Glomerular visceral epithelial cell (primary cell): ENCODE measurements at regions not wholly inside any gene's neighbourhood (a gene's known extent, or its start where the extent isn't known, plus 50 kb on each side); places are given as distances from the start of the nearest gene placed in this dataset.

Source experiments
- DNase-seq: peaks from one replicate; pipeline ENCODE4 v3.0.0-alpha.2; 2016; ENCODE audit errors: extremely low spot score

- DNase-seq = no peak
Observed at GRCh38 chr4:56286763-56287162, 100.5 kb downstream of the AASDH start.

- DNase-seq = no peak
Observed at GRCh38 chr4:56283375-56283774, 103.9 kb downstream of the AASDH start.

- DNase-seq = no peak
Observed at GRCh38 chr4:56282004-56282403, 105.3 kb downstream of the AASDH start.

DNA sequence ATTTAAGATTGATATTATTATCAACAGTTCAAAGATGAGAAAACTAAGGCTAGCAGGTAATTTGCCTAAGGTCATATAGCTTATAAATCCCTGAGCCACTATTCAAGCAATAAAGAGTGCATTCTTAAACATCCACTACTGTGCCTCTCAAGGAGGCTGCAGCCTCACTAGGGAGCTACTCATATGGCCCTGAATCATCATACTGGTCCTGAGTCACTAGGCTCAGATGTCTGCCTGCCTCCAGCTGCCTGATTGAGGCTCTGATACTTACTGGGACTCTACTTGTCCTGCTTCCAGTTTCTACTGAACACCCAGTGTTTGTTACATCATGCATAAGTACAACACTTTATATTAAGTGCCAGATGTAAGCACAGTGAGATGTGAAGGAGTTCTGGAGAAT is 110.7 kb downstream of the AASDH start:
- DNase-seq = no peak

DNA sequence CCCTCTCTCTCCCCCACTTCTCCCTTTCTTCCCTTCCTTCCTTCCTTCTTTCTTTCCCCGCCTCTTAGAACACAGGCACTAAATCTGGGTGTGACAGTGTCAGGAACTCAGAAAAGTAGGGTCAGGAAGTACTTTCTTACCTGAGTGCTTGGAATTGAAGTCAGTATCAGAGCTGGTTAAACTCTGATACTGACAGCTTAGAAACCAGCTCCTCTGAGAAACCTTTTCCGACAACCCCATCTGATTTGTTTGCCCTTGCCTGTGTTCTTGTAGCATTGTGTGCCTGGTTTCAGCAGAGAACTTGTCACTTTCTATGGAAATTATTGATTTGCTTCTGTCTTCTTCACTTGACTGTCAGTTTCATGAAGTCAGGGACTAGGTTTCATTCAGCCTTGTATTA is 113.9 kb downstream of the AASDH start:
- DNase-seq = no peak

DNA sequence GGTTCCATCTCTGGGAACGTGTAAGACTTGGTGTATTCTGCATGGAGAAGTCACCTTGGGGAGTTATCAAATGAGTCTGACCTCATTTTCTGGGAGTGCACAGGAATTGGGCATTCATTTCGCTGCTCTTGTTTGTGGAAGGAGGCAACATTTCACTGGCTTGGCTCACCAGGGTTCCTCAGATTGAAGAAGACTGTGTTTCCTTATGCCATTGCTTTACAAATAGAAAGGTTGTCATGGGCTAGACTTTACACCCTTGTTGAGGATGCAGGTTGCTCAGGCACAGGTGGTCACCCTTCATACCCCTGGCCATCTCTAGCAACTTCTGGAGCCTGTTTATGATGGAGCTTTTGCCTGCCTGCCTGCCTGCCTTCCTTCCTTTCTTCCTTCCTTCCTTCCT is 114.4 kb downstream of the AASDH start:
- no peak for DNase-seq

DNA sequence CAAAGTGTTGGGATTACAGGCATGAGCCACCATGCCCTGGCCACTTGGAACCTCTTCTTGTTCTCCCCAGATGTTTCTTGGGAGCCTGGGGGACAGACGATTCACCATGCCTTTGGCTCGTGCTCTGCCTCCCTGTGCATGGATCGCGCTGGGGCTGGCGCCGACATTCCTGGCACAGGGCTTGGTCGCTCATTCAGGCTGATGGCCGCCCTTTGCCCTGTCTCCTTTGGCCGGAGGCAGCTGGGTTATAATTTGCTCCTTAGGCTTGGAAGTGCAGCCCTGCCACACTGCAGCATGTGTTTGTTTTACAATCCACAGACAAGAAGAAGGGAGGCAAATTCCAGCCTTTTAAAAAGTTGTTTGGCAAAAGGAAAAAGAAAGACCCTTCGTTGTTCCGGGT is 115.3 kb downstream of the AASDH start:
- DNase-seq = no peak

- DNase-seq = no peak
Observed at GRCh38 chr4:56271131-56271530, 116.2 kb downstream of the AASDH start.

DNA sequence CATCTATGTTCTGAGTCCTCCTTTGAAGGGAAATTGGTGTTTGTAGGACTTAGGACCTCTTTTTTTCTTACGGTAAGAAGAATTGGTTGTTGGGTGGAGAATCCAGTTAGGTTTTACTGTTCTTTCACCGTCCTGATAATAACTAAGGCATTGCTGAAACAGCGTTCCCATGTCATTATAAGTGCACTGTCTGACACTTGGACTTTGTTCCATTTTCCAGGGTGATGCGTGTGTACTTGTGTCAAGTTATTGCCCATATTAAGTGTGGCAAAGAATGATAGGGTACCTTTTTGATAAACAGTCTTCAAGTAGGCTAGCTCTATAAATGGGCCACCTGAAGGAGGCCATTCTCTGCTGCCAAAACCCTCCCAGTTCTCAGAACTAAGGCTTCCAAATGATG is 119.7 kb downstream of the AASDH start:
- no peak for DNase-seq

- no peak for DNase-seq
Observed at GRCh38 chr4:56264873-56265272, 122.4 kb downstream of the AASDH start.

- no peak for DNase-seq
Observed at GRCh38 chr4:56261027-56261426, 126.3 kb downstream of the AASDH start.

- DNase-seq = no peak
Observed at GRCh38 chr4:56260320-56260719, 127.0 kb downstream of the AASDH start.

- DNase-seq = no peak
Observed at GRCh38 chr4:56259655-56260054, 127.6 kb downstream of the AASDH start.

GRCh38 chr4:56255820-56256219 is 131.5 kb downstream of the AASDH start:
- no peak for DNase-seq

GRCh38 chr4:56253666-56254305 is 133.5 kb downstream of the AASDH start:
- no peak for DNase-seq

- no peak for DNase-seq
Observed at GRCh38 chr4:56252561-56253152, 134.6 kb downstream of the AASDH start.

GRCh38 chr4:56251556-56251955 is 135.7 kb downstream of the AASDH start:
- DNase-seq = no peak

DNA sequence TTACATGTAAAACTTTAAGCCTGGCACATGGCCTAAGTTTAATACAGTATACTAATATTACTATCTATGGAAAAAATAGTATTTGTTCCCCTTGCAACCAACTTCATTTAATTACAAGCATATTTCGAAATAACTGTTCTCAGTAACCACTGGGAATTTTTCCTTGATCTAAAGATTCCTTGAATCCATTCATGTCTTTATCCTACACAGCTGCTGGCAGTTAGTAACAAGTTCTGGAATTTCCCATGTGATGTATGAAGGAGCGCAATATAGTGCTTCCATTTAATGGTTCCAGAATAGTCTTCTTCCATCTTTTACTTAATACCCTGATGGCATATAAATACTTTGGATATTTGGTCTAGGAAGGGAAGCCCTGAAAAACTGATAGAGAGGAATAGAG is 136.5 kb downstream of the AASDH start:
- no peak for DNase-seq

DNA sequence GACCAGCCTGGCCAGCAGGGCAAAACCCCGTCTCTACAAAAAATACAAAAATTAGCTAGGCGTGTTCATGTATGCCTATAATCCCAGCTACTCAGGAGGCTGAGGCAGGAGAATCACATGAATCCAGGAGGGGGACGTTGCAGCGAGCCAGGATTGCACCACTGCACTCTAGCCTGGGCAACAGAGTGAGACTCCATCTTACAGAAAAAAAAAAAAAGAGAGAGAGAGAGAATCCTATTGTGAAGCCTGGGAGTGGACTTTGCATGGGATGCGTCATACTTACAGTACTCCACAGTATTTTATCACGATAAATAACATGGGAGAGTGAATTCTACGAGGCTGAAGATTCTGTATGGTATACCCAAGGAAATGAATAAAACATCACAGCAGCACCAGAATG is 139.6 kb downstream of the AASDH start:
- DNase-seq = no peak

GRCh38 chr4:56246233-56246610 is 141.1 kb downstream of the AASDH start:
- no peak for DNase-seq

GRCh38 chr4:56245547-56246232 is 141.6 kb downstream of the AASDH start:
- DNase-seq = no peak

GRCh38 chr4:56244681-56245080 is 142.6 kb downstream of the AASDH start:
- no peak for DNase-seq

DNA sequence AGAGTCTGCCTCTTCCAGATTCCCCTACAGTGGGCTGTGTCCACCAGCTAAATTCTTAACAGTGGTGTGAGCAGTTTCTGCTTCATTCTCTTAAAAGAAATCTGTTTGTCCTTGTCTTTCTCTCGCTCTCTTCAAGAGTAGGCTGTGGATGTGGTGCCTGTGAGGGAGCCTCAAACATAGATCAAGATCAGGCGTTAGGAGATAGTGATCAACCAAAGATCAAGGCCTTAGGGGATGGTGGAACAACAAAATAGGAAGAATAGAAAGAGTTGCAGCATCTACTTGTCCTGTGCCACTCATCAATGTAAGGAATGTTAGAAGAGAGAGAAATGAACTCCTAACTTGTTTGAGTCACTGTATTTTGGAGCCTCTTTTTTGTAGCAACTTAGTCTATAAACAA is 144.2 kb downstream of the AASDH start:
- no peak for DNase-seq

DNA sequence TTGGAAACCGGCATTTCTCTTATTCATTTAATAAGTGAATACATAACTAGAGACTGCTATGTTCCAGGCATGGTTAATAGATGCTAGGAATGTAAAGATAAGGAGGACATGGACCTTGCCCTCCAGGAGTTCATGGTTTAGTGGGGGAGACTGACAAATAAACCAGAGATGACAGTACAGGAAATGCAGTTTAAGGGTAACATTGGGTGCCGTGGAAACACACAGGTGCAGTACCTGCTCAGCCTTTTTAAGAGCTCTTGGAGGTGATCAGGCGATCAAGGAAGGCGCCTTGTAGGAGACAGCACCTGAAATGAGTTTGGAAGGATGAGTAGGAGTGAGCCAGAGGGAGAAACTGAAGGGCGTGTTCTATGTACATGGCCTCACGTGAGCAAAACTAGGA is 145.8 kb downstream of the AASDH start:
- DNase-seq = no peak
